Neural cell (in vitro differentiated cells): ENCODE measurements at regions not wholly inside any gene's neighbourhood (a gene's known extent, or its start where the extent isn't known, plus 50 kb on each side); places are given as distances from the start of the nearest gene placed in this dataset.

Experiments used
- H2AFZ ChIP-seq: fragments of 200-600, 300-800 bp; sonication (generic), shearing (Covaris generic); 2 replicates; pipeline ENCODE4 v1.6.0; 2014; ENCODE audit warnings: low read depth, mild to moderate bottlenecking, antibody characterized with exemption, low read length, moderate library complexity
- H3F3A ChIP-seq: fragments of 200-600 bp; shearing (Covaris generic); 2 replicates; pipeline ENCODE4 v1.6.1; 2016; ENCODE audit warnings: mild to moderate bottlenecking, moderate library complexity, mixed read lengths, antibody characterized with exemption, low read length; ENCODE audit not compliant: insufficient read depth, poor library complexity, severe bottlenecking
- H3K27ac ChIP-seq: fragments of 200-600, 300-800 bp; sonication (generic), shearing (Covaris generic); 2 replicates; pipeline ENCODE4 v1.5.1; 2014; ENCODE audit warnings: mild to moderate bottlenecking, low read length, moderate library complexity
- H3K27me3 ChIP-seq: fragments of 300-800, 200-600 bp; sonication (generic), shearing (Covaris generic); 2 replicates; pipeline ENCODE4 v1.6.0; 2014; ENCODE audit warnings: mild to moderate bottlenecking, low read depth, low read length, moderate library complexity; ENCODE audit not compliant: insufficient read depth
- H3K36me3 ChIP-seq: fragments of 300-800, 200-600 bp; sonication (generic), shearing (Covaris generic); 2 replicates; pipeline ENCODE4 v1.5.1; 2014; ENCODE audit warnings: mild to moderate bottlenecking, antibody characterized with exemption, low read length, moderate library complexity; ENCODE audit not compliant: insufficient read depth
- H3K4me2 ChIP-seq: fragments of 300-800, 200-600 bp; sonication (generic), shearing (Covaris generic); 2 replicates; pipeline ENCODE4 v1.6.0; 2014; ENCODE audit warnings: mild to moderate bottlenecking, low read length
- H3K4me3 ChIP-seq: fragments of 300-800, 200-600 bp; sonication (generic), shearing (Covaris generic); 2 replicates; pipeline ENCODE4 v1.5.1; 2014; ENCODE audit warnings: mild to moderate bottlenecking, low read length, moderate library complexity
- H3K79me2 ChIP-seq: fragments of 200-600 bp; shearing (Covaris generic); replicated peaks from 2 replicates; pipeline ENCODE4 v1.6.0; 2014; ENCODE audit warnings: mild to moderate bottlenecking, low read length, moderate library complexity; ENCODE audit not compliant: insufficient read depth
- H3K9ac ChIP-seq: fragments of 300-800, 200-600 bp; sonication (generic), shearing (Covaris generic); 2 replicates; pipeline ENCODE4 v1.6.1; 2016; ENCODE audit warnings: mild to moderate bottlenecking, low read length, mixed read lengths
- H3K9me2 ChIP-seq: fragments of 200-600 bp; shearing (Covaris generic); 2 replicates; pipeline ENCODE4 v1.6.1; 2016; ENCODE audit warnings: mild to moderate bottlenecking, low read length, mixed read lengths; ENCODE audit not compliant: insufficient read depth
- H3K9me3 ChIP-seq: fragments of 200-600, 300-800 bp; sonication (generic), shearing (Covaris generic); 2 replicates; pipeline ENCODE4 v1.6.1; 2016; ENCODE audit warnings: mild to moderate bottlenecking, mixed run types, low read length, moderate library complexity, mixed read lengths
- H4K20me1 ChIP-seq: fragments of 200-600 bp; shearing (Covaris generic); 2 replicates; pipeline ENCODE4 v1.6.1; 2016; ENCODE audit warnings: mild to moderate bottlenecking, mixed run types; ENCODE audit not compliant: insufficient read depth
- CTCF ChIP-seq: fragments of 450-650 bp; IDR thresholded peaks from 2 replicates; pipeline ENCODE4 v1.5.1; 2014; ENCODE audit warnings: antibody characterized with exemption, mild to moderate bottlenecking, moderate library complexity; ENCODE audit not compliant: poor library complexity, severe bottlenecking
- EP300 ChIP-seq: fragments of 450-650 bp; conservative IDR thresholded peaks from 2 replicates; pipeline ENCODE4 v1.6.1; 2014; ENCODE audit warnings: antibody characterized with exemption, mild to moderate bottlenecking, moderate library complexity; ENCODE audit not compliant: poor library complexity, severe bottlenecking
- EZH2 ChIP-seq: fragments of 200-600, 300-800 bp; shearing (Covaris generic), sonication (generic); IDR thresholded peaks from 2 replicates; pipeline ENCODE4 v1.6.1; 2014; ENCODE audit warnings: antibody characterized with exemption, low read length, borderline replicate concordance, mild to moderate bottlenecking; ENCODE audit not compliant: insufficient read depth, poor library complexity, severe bottlenecking
- MXI1 ChIP-seq: fragments of 450-650 bp; conservative IDR thresholded peaks from 2 replicates; pipeline ENCODE4 v1.6.1; 2014; ENCODE audit warnings: antibody characterized with exemption, mild to moderate bottlenecking; ENCODE audit not compliant: poor library complexity, severe bottlenecking
- POLR2AphosphoS5 ChIP-seq: IDR thresholded peaks from 2 replicates; pipeline ENCODE4 v1.6.1; 2012
- REST ChIP-seq: IDR thresholded peaks from 2 replicates; pipeline ENCODE4 v1.6.1; 2012; ENCODE audit warnings: borderline replicate concordance
- SMC3 ChIP-seq: fragments of 450-650 bp; conservative IDR thresholded peaks from 2 replicates; pipeline ENCODE4 v1.6.1; 2014; ENCODE audit warnings: antibody characterized with exemption, mild to moderate bottlenecking, moderate library complexity; ENCODE audit not compliant: poor library complexity
- TAF1 ChIP-seq: IDR thresholded peaks from 2 replicates; pipeline ENCODE4 v1.6.1; 2012; ENCODE audit warnings: low read depth

GRCh38 chr11:135073870-135074269, 661.8 kb upstream of the B3GAT1 start:
- no peaks in the 10 kb centered on the region for H3K36me3 ChIP-seq
- H3K4me2 ChIP-seq: no peak overlapping the region
- H3K27me3 ChIP-seq: no peaks in the 10 kb centered on the region
- H3K27ac ChIP-seq: no peak overlapping the region
- H3K9me2 ChIP-seq: no peaks in the 10 kb centered on the region
- no peaks in the 10 kb centered on the region for H3K9me3 ChIP-seq
- H4K20me1 ChIP-seq: no peaks in the 10 kb centered on the region
- no peaks in the 10 kb centered on the region for H3K79me2 ChIP-seq
- H3K4me3 ChIP-seq: no peak overlapping the region
- H2AFZ ChIP-seq: no peak overlapping the region
- H3F3A ChIP-seq: no peaks in the 10 kb centered on the region
- no peak overlapping the region for H3K9ac ChIP-seq
- TF ChIP-seq EZH2: no peak
- no peak for TF ChIP-seq EP300
- TF ChIP-seq POLR2AphosphoS5: no peak
- no peak for TF ChIP-seq REST
- TF ChIP-seq CTCF: no peak
- TF ChIP-seq TAF1: no peak
- TF ChIP-seq MXI1: no peak
- TF ChIP-seq SMC3: no peak

- no peak overlapping the region for H3K4me2 ChIP-seq
- H3K9me3 ChIP-seq: no peaks in the 10 kb centered on the region
- no peaks in the 10 kb centered on the region for H3K79me2 ChIP-seq
- no peak for TF ChIP-seq SMC3
- no peak for TF ChIP-seq POLR2AphosphoS5
- TF ChIP-seq MXI1: no peak
- no peak for TF ChIP-seq CTCF
- no peaks in the 10 kb centered on the region for H3F3A ChIP-seq
- no peaks in the 10 kb centered on the region for H4K20me1 ChIP-seq
- no peak overlapping the region for H2AFZ ChIP-seq
- no peaks in the 10 kb centered on the region for H3K27me3 ChIP-seq
- no peak overlapping the region for H3K4me3 ChIP-seq
- H3K27ac ChIP-seq: no peak overlapping the region
- no peak overlapping the region for H3K9ac ChIP-seq
- no peaks in the 10 kb centered on the region for H3K36me3 ChIP-seq
- no peaks in the 10 kb centered on the region for H3K9me2 ChIP-seq
Measured at GRCh38 chr11:135073381-135073780, 661.3 kb upstream of the B3GAT1 start.
